ENCODE measurements at regions not wholly inside any gene's neighbourhood (a gene's known extent, or its start where the extent isn't known, plus 50 kb on each side); places are given as distances from the start of the nearest gene placed in this dataset.
"Not testable (repeated sequence)": the region's sequence is repeated elsewhere in the genome, so short reads cannot be mapped to it uniquely, and the experiment has no call there.

GRCh38 chr16:29117631-29118030 is 132.8 kb downstream of the LAT start:
- intact Hi-C loops (cut with DNase I, micrococcal nuclease): no loop called here
- Histone ChIP-seq H3K36me3 (ENCODE audit: low read depth) (no peaks in the 10 kb centered on the region), H3K4me3 (no peak overlapping the region), H3K9me3 (no peaks in the 10 kb centered on the region), H3K4me1 (ENCODE audit: low read depth) (no peaks in the 10 kb centered on the region)
- ATAC-seq (no peak), DNase-seq (no peak)
- TF ChIP-seq CTCF (IDR thresholded peaks at IDR 0.05): no peak

- ATAC-seq: no peak
- no peak for DNase-seq
- H3K36me3 ChIP-seq (ENCODE audit: low read depth): no peaks in the 10 kb centered on the region
- intact Hi-C loops (cut with DNase I, micrococcal nuclease): no loop called here
- H3K9me3 ChIP-seq: no peaks in the 10 kb centered on the region
- TF ChIP-seq CTCF (IDR thresholded peaks at IDR 0.05): no peak
- no peaks in the 10 kb centered on the region for H3K4me1 ChIP-seq (ENCODE audit: low read depth)
- no peak overlapping the region for H3K4me3 ChIP-seq
Observed at GRCh38 chr16:29116980-29117379, 132.1 kb downstream of the LAT start.

GRCh38 chr16:29116207-29116606 is 131.4 kb downstream of the LAT start:
- ATAC-seq; H3K4me3 ChIP-seq; H3K9me3 ChIP-seq; H3K4me1 ChIP-seq (ENCODE audit: low read depth); H3K36me3 ChIP-seq (ENCODE audit: low read depth); intact Hi-C loops (cut with DNase I, micrococcal nuclease); DNase-seq: not testable (repeated sequence)

GRCh38 chr16:29115802-29116141 is 130.9 kb downstream of the LAT start:
- DNase-seq; H3K9me3 ChIP-seq; H3K4me3 ChIP-seq; H3K36me3 ChIP-seq (ENCODE audit: low read depth); intact Hi-C loops (cut with DNase I, micrococcal nuclease); ATAC-seq; H3K4me1 ChIP-seq (ENCODE audit: low read depth): not testable (repeated sequence)

- H3K4me1 ChIP-seq (ENCODE audit: low read depth); intact Hi-C loops (cut with DNase I, micrococcal nuclease); H3K4me3 ChIP-seq; H3K9me3 ChIP-seq; H3K36me3 ChIP-seq (ENCODE audit: low read depth): not testable (repeated sequence)
- TF ChIP-seq CTCF (IDR thresholded peaks at IDR 0.05): peak; percentile 47
- ATAC-seq (peak; percentile 91), DNase-seq (peak in 2 of 3 donors; percentile 55 to 71)
Observed at GRCh38 chr16:29114989-29115801, 130.3 kb downstream of the LAT start.

- no peaks in the 10 kb centered on the region for H3K4me1 ChIP-seq (ENCODE audit: low read depth)
- no peak for TF ChIP-seq CTCF (IDR thresholded peaks at IDR 0.05)
- intact Hi-C loops (cut with DNase I, micrococcal nuclease): no loop called here
- DNase-seq: no peak
- no peaks in the 10 kb centered on the region for H3K9me3 ChIP-seq
- no peaks in the 10 kb centered on the region for H3K36me3 ChIP-seq (ENCODE audit: low read depth)
- ATAC-seq: no peak
- no peak overlapping the region for H3K4me3 ChIP-seq
Observed at GRCh38 chr16:29114574-29114973, 129.7 kb downstream of the LAT start.

- intact Hi-C loops (cut with DNase I, micrococcal nuclease); H3K4me3 ChIP-seq; H3K36me3 ChIP-seq (ENCODE audit: low read depth); H3K9me3 ChIP-seq; ATAC-seq; DNase-seq; H3K4me1 ChIP-seq (ENCODE audit: low read depth): not testable (repeated sequence)
Observed at GRCh38 chr16:29113446-29113845, 128.6 kb downstream of the LAT start.

All from mucosa of descending colon (tissue), 3 donors.